ENCODE measurements at regions not wholly inside any gene's neighbourhood (a gene's known extent, or its start where the extent isn't known, plus 50 kb on each side); places are given as distances from the start of the nearest gene placed in this dataset.

DNA sequence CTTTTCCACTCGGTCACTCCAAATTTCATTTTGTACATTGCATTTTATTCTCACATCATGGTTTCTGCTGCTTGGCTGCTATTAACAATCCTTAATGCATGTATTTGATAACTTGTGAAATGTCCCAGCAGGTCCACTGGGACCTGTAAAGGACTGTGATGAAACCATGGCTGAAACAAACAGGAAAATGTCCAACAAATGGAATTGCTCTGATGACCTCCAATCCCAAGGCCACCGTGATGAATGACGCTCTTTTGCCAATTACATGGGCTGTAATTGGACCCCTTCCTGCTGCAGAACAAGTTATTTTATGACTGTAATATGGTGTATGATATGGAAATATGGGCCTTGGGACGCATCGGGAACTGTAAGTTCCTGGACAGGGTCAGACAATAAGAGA lies 224.2 kb upstream of the CXCR4 start:
- no peak for TF ChIP-seq EZH2 (IDR thresholded peaks at IDR 0.05; ENCODE audit: low read length, missing control alignments)
- TF ChIP-seq, protein P1, sequence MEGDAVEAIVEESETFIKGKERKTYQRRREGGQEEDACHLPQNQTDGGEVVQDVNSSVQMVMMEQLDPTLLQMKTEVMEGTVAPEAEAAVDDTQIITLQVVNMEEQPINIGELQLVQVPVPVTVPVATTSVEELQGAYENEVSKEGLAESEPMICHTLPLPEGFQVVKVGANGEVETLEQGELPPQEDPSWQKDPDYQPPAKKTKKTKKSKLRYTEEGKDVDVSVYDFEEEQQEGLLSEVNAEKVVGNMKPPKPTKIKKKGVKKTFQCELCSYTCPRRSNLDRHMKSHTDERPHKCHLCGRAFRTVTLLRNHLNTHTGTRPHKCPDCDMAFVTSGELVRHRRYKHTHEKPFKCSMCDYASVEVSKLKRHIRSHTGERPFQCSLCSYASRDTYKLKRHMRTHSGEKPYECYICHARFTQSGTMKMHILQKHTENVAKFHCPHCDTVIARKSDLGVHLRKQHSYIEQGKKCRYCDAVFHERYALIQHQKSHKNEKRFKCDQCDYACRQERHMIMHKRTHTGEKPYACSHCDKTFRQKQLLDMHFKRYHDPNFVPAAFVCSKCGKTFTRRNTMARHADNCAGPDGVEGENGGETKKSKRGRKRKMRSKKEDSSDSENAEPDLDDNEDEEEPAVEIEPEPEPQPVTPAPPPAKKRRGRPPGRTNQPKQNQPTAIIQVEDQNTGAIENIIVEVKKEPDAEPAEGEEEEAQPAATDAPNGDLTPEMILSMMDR (conservative IDR thresholded peaks at IDR 0.05 in 1 of 2, IDR thresholded peaks at IDR 0.05 in 1 of 2; ENCODE audit: low read depth in 1 of 2, low read length in 2 of 2), result no peak
